Smooth muscle cell (in vitro differentiated cells): ENCODE measurements at regions not wholly inside any gene's neighbourhood (a gene's known extent, or its start where the extent isn't known, plus 50 kb on each side); places are given as distances from the start of the nearest gene placed in this dataset.

ENCODE experiments used
- DNase-seq: peaks from one replicate; lab custom pipeline; 2025; ENCODE audit not compliant: unreplicated experiment; lab: John Stamatoyannopoulos, UW
- H2AFZ ChIP-seq: fragments of 200-600 bp; sonication (generic); 2 replicates; pipeline ENCODE4 v1.6.0; 2016; ENCODE audit warnings: antibody characterized with exemption, low read depth, mild to moderate bottlenecking
- H3F3A ChIP-seq: fragments of 200-600 bp; sonication (generic); 2 replicates; pipeline ENCODE4 v1.6.0; 2017; ENCODE audit warnings: antibody characterized with exemption, low read depth
- H3K27ac ChIP-seq: fragments of 200-600 bp; sonication (generic); 2 replicates; pipeline ENCODE4 v1.5.1; 2016; ENCODE audit warnings: low read depth, mild to moderate bottlenecking
- H3K27me3 ChIP-seq: fragments of 200-600 bp; sonication (generic); 2 replicates; pipeline ENCODE4 v1.6.1; 2016; ENCODE audit warnings: low read depth, mild to moderate bottlenecking
- H3K36me3 ChIP-seq: fragments of 200-600 bp; sonication (generic); 2 replicates; pipeline ENCODE4 v1.5.1; 2016; ENCODE audit warnings: low read depth
- H3K4me1 ChIP-seq: fragments of 200-600 bp; sonication (generic); 2 replicates; pipeline ENCODE4 v1.5.1; 2016; ENCODE audit warnings: low read depth
- H3K4me2 ChIP-seq: fragments of 200-600 bp; sonication (generic); 2 replicates; pipeline ENCODE4 v1.6.0; 2016; ENCODE audit warnings: mild to moderate bottlenecking
- H3K4me3 ChIP-seq: fragments of 200-600 bp; sonication (generic); 2 replicates; pipeline ENCODE4 v1.5.1; 2016; ENCODE audit warnings: mild to moderate bottlenecking
- H3K79me2 ChIP-seq: fragments of 200-600 bp; sonication (generic); 2 replicates; pipeline ENCODE4 v1.6.0; 2016; ENCODE audit warnings: low read depth, mild to moderate bottlenecking
- H3K9ac ChIP-seq: fragments of 200-600 bp; sonication (generic); 2 replicates; pipeline ENCODE4 v1.6.0; 2016; ENCODE audit warnings: low read depth
- H3K9me3 ChIP-seq: fragments of 200-600 bp; sonication (generic); replicated peaks from 2 replicates; pipeline ENCODE4 v1.5.1; 2016; ENCODE audit warnings: low read depth
- H4K20me1 ChIP-seq: fragments of 200-600 bp; sonication (generic); 2 replicates; pipeline ENCODE4 v1.6.0; 2016; ENCODE audit warnings: low read depth
- CTCF ChIP-seq: fragments of 200-600 bp; sonication (generic); IDR thresholded peaks from 2 replicates; pipeline ENCODE4 v1.5.1; 2017; ENCODE audit warnings: borderline replicate concordance, mild to moderate bottlenecking, antibody characterized with exemption; ENCODE audit not compliant: insufficient read depth, poor library complexity, severe bottlenecking
- WGBS: methylation state at CpG from one replicate; pipeline ENCODE4 v1.1.7; 2016; ENCODE audit warnings: low lambda C conversion rate; 5-methylcytosine and 5-hydroxymethylcytosine counted together

GRCh38 chr13:37944869-37945442 lies 75.4 kb upstream of the TRPC4 start:
- Histone ChIP-seq H3K27me3 (no peaks in the 10 kb centered on the region), H2AFZ (no peak overlapping the region), H3K4me1 (peaks cover 28% of the 10 kb centered on the region), H3K79me2 (no peaks in the 10 kb centered on the region), H3K36me3 (no peaks in the 10 kb centered on the region), H3K9ac (no peak overlapping the region), H3K4me2 (no peak overlapping the region), H4K20me1 (no peaks in the 10 kb centered on the region), H3K4me3 (no peak overlapping the region), H3F3A (no peaks in the 10 kb centered on the region), H3K27ac (no peak overlapping the region), H3K9me3 (no peaks in the 10 kb centered on the region)
- WGBS: 88% methylated on average over 8 of the region's 8 CpGs
- no peak for DNase-seq
- TF ChIP-seq CTCF: no peak

DNA sequence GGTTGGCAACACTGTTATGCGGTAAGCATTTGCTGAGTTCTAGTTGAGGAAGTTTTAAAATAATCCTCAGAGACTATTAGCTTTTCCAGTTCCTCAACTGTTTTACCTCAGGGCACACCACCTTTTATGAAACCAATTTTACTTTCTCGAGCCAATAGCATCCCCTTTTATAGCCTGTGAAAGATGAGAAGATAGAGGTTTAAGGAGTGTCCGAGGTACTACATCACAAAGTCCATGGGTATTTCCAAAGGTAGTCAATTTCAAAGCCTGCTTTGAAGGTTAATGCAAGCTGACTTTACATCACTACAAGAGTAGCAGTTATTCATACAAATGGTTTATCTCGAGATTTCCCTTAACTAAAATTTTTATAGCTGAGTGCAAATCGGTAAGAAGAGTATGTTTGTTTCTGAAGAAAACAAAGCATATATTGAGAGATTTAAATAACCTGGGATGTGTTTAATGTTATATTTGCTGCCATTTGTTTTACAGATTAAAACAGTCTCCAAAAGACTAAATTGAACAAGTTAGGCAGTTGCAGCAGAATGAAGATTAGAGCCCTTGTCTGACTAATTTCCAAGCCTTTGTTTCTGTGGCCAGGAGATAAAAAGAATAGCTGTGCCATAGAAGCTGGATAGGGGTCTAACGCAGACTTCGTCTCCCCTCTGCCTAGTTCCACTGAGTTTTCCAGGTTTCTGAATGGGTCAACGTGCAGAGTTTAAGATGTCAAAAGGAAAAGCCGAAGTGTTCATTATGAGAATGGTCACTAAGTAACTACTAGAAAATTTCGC lies 74.7 kb upstream of the TRPC4 start:
- no peak for TF ChIP-seq CTCF
- DNase-seq: no peak
- H3K4me1 ChIP-seq: peaks cover 28% of the 10 kb centered on the region
- H3K4me3 ChIP-seq: no peak overlapping the region
- H3K27me3 ChIP-seq: no peaks in the 10 kb centered on the region
- H3K9me3 ChIP-seq: no peaks in the 10 kb centered on the region
- no peak overlapping the region for H3K4me2 ChIP-seq
- no peak overlapping the region for H2AFZ ChIP-seq
- 75% methylated on average over 10 of the region's 10 CpGs for WGBS
- no peak overlapping the region for H3K9ac ChIP-seq
- no peaks in the 10 kb centered on the region for H3F3A ChIP-seq
- no peak overlapping the region for H3K27ac ChIP-seq
- no peaks in the 10 kb centered on the region for H3K36me3 ChIP-seq
- no peaks in the 10 kb centered on the region for H3K79me2 ChIP-seq
- no peaks in the 10 kb centered on the region for H4K20me1 ChIP-seq

GRCh38 chr13:37942929-37943328 lies 73.4 kb upstream of the TRPC4 start:
- Histone ChIP-seq H3K9me3 (no peaks in the 10 kb centered on the region), H3K9ac (no peak overlapping the region), H2AFZ (no peak overlapping the region), H3K36me3 (no peaks in the 10 kb centered on the region), H3K4me3 (no peak overlapping the region), H3K4me1 (peaks cover 28% of the 10 kb centered on the region), H3K27me3 (no peaks in the 10 kb centered on the region), H3K27ac (no peak overlapping the region), H4K20me1 (no peaks in the 10 kb centered on the region), H3K79me2 (no peaks in the 10 kb centered on the region), H3F3A (no peaks in the 10 kb centered on the region), H3K4me2 (no peak overlapping the region)
- DNase-seq: no peak
- no peak for TF ChIP-seq CTCF
